ENCODE measurements at regions not wholly inside any gene's neighbourhood (a gene's known extent, or its start where the extent isn't known, plus 50 kb on each side); places are given as distances from the start of the nearest gene placed in this dataset.

GRCh38 chr1:34415140-34415539 lies 238.4 kb downstream of the C1orf94 start:
- DNase-seq, result no peak

- DNase-seq, result no peak
These were observed 241.5 kb downstream of the C1orf94 start for GRCh38 chr1:34418166-34418565.

GRCh38 chr1:34419663-34420136 lies 243.0 kb downstream of the C1orf94 start:
- DNase-seq, result no peak

- no peak for DNase-seq
These were observed 248.3 kb downstream of the C1orf94 start for GRCh38 chr1:34425046-34425445.

GRCh38 chr1:34425785-34426184 lies 249.1 kb downstream of the C1orf94 start:
- no peak for DNase-seq

GRCh38 chr1:34426325-34426896 lies 249.7 kb downstream of the C1orf94 start:
- DNase-seq, result no peak

GRCh38 chr1:34427170-34427569 lies 250.5 kb downstream of the C1orf94 start:
- DNase-seq, result no peak

- DNase-seq, result no peak
These were observed 256.4 kb downstream of the C1orf94 start for GRCh38 chr1:34433099-34433498.

- no peak for DNase-seq
These were observed 260.1 kb downstream of the C1orf94 start for GRCh38 chr1:34436836-34437235.

- no peak for DNase-seq
These were observed 264.8 kb downstream of the C1orf94 start for GRCh38 chr1:34441259-34442069.

- no peak for DNase-seq
These were observed 267.8 kb downstream of the C1orf94 start for GRCh38 chr1:34444516-34444915.

GRCh38 chr1:34450325-34450724 lies 273.6 kb downstream of the C1orf94 start:
- DNase-seq, result no peak

GRCh38 chr1:34452451-34452850 lies 275.7 kb downstream of the C1orf94 start:
- DNase-seq, result no peak

GRCh38 chr1:34455121-34455520 lies 278.4 kb downstream of the C1orf94 start:
- DNase-seq, result no peak

GRCh38 chr1:34460193-34460592 lies 283.5 kb downstream of the C1orf94 start:
- DNase-seq, result peak; percentile 60

GRCh38 chr1:34470401-34470800 lies 284.4 kb upstream of the GJB5 start:
- no peak for DNase-seq

- DNase-seq, result no peak
These were observed 280.3 kb upstream of the GJB5 start for GRCh38 chr1:34474566-34474965.

- no peak for DNase-seq
These were observed 278.5 kb upstream of the GJB5 start for GRCh38 chr1:34476371-34476770.

GRCh38 chr1:34477632-34478141 lies 277.2 kb upstream of the GJB5 start:
- no peak for DNase-seq

- no peak for DNase-seq
These were observed 276.3 kb upstream of the GJB5 start for GRCh38 chr1:34478515-34479076.

- no peak for DNase-seq
These were observed 275.1 kb upstream of the GJB5 start for GRCh38 chr1:34479731-34480130.

- DNase-seq, result no peak
These were observed 266.7 kb upstream of the GJB5 start for GRCh38 chr1:34488080-34488708.

- DNase-seq, result no peak
These were observed 254.4 kb upstream of the GJB5 start for GRCh38 chr1:34500451-34500850.

GRCh38 chr1:34511802-34512201 lies 243.0 kb upstream of the GJB5 start:
- DNase-seq, result no peak
